IPS-20b (cell line): ENCODE measurements at regions not wholly inside any gene's neighbourhood (a gene's known extent, or its start where the extent isn't known, plus 50 kb on each side); places are given as distances from the start of the nearest gene placed in this dataset.

Source experiments
- H3K27ac ChIP-seq: one replicate; pipeline ENCODE4 v1.5.1; 2013; ENCODE audit warnings: low read length
- H3K27me3 ChIP-seq: 2 replicates; pipeline ENCODE4 v1.6.1; 2013; ENCODE audit warnings: mild to moderate bottlenecking, low read length, inconsistent platforms; ENCODE audit not compliant: insufficient read depth
- H3K36me3 ChIP-seq: 2 replicates; pipeline ENCODE4 v1.6.1; 2013; ENCODE audit warnings: low read depth, mild to moderate bottlenecking, inconsistent platforms, low read length, moderate library complexity; ENCODE audit not compliant: insufficient read depth
- H3K4me1 ChIP-seq: 2 replicates; pipeline ENCODE4 v1.6.1; 2013; ENCODE audit warnings: mild to moderate bottlenecking, control low read depth, inconsistent platforms, low read length, moderate library complexity; ENCODE audit not compliant: insufficient read depth
- H3K4me3 ChIP-seq: 2 replicates; pipeline ENCODE4 v1.5.1; 2013; ENCODE audit warnings: mild to moderate bottlenecking, low read length, inconsistent platforms
- H3K9ac ChIP-seq: 2 replicates; pipeline ENCODE4 v1.6.1; 2013; ENCODE audit warnings: low read depth, mild to moderate bottlenecking, inconsistent platforms, low read length, moderate library complexity
- H3K9me3 ChIP-seq: 2 replicates; pipeline ENCODE4 v1.6.1; 2013; ENCODE audit warnings: mild to moderate bottlenecking, low read depth, low read length, inconsistent platforms; ENCODE audit not compliant: insufficient read depth

DNA sequence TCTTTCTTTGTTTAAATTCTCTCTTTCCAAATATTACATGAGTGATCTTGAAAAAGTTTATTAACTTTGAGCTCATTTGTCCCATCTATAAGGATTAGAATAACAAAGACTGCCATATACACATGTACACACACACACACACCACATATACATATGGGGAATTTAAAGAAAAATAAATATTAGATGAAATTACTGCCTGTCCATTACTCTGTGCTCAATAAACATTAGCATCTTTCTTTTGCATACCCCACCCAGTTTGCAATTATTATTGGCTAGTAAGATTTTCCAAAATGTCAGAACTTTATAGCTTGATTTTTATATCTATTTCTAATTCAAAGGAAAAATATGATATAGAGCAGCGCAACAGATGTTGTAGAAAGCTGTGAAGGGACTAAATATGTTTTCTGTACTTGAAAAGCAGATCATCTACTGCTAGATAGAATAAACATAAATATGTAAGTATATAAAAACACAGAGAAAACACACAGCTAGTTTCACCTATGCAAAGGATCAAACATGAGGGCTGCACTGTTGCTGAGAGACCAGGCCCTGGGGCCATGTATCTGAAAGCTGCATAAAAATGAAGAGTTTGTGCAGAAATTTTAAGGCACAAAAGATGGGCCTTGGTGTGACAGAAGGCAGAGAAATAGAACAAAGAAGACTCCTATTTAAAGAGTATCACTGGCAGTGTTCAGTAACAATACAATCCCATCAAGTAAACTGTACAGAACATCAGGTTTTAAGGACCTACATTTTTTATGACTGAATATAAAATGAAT lies 114.2 kb upstream of the NECTIN3 start:
- Histone ChIP-seq H3K36me3 (no peaks in the 10 kb centered on the region), H3K9ac (no peak overlapping the region), H3K9me3 (no peaks in the 10 kb centered on the region), H3K4me1 (no peaks in the 10 kb centered on the region), H3K4me3 (no peak overlapping the region), H3K27ac (no peak overlapping the region), H3K27me3 (no peaks in the 10 kb centered on the region)

DNA sequence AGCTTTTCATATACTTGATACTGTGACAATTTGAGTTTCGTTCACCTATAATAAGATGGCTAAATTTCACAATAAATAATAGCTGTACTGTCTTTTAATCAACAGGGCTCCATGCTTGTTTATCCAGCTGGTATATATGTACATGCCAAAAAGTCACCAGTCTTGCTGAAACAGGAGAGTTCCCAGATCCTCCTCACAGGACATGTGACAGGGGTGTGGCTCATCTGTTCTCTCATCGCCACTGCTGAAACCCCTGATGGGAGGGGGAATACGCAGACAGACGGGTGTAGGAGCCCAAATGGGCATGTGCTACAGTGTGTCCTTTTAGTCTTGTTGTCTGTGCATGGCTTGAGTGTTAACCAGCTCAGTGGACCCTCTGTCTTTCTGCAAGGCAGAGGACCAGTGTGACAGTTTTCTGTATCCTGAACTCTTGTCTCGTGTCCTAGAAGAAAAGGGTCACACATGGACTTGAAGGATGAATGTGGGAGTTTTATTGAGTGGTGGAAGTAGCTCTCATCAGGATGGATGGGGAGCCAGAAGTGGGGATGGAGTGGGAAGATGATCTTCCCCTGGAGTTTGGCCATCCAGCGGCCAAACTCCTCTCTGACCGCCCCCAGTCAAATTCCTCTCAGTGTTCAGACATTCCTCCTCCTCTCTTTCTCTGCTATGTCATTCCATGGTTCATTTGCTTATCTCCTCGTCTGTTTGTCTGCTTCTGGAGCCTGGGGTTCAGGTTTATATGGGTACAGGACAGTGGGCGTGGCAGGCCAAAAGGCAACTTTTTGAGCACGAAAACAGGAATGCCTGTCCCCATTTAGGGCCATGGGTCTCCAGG lies 113.1 kb upstream of the NECTIN3 start:
- no peak overlapping the region for H3K9ac ChIP-seq

DNA sequence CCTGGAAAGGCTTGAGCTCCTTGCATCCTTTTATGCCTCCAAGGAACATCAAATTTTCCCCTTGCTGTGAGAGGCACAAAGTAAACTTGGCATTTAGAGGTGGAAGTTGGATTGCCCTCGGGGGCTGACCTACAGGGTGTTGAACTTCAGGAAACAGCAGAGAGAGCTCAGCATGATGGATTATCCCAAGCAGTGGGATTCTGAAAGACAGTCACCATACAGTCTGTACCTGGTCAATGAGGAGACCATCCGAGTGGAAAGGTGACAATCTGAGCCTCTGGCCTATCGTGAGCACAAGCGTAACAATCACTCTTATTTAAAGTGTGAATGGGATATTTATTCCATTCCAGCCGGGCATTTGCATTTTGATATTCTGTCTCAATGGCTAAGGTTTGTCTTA lies 105.6 kb upstream of the NECTIN3 start:
- Histone ChIP-seq H3K36me3 (no peaks in the 10 kb centered on the region), H3K27me3 (no peaks in the 10 kb centered on the region), H3K4me1 (no peaks in the 10 kb centered on the region), H3K9ac (no peak overlapping the region), H3K9me3 (peaks cover 38% of the 10 kb centered on the region), H3K4me3 (no peak overlapping the region), H3K27ac (no peak overlapping the region)

More for the DNA sequence above, 113.1 kb upstream of the NECTIN3 start:
- no peaks in the 10 kb centered on the region for H3K27me3 ChIP-seq
- no peaks in the 10 kb centered on the region for H3K9me3 ChIP-seq
- H3K36me3 ChIP-seq, result no peaks in the 10 kb centered on the region
- H3K4me1 ChIP-seq, result no peaks in the 10 kb centered on the region
- H3K4me3 ChIP-seq, result no peak overlapping the region
- no peak overlapping the region for H3K27ac ChIP-seq

DNA sequence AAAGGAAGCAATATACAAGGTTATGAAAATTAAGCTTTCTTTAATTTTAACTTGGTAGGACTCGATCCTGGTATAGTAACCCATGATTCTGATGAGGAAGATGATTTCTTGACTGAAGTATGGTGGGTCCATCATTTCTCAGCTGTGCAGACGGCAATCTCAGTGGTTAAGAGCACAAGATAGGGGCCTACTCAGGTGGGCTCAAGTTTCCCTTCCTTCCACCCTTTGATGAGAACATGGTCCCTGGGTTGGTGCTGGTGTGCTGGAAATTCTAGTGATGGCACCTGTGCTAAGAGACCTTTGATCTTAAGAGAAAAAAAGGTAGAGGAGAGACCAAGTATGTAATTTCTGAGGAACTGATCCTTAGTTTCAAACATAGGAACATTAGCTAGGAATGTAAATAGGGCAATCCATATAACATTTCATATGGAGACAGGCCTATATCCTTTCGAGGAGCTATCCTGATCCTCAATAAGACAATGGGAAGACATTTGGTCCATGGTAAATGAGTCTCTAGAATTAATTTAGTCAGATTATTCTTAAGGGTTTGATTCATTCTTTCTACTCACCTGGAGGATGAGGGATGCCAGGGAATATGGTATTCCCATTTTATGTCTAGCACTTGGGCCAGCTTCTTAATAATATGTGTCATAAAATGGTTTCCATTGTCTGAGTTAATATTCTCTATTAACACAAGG lies 104.5 kb upstream of the NECTIN3 start:
- Histone ChIP-seq H3K9ac (no peak overlapping the region), H3K4me3 (no peak overlapping the region), H3K36me3 (no peaks in the 10 kb centered on the region), H3K27me3 (no peaks in the 10 kb centered on the region), H3K4me1 (no peaks in the 10 kb centered on the region), H3K9me3 (peaks cover 38% of the 10 kb centered on the region), H3K27ac (no peak overlapping the region)

DNA sequence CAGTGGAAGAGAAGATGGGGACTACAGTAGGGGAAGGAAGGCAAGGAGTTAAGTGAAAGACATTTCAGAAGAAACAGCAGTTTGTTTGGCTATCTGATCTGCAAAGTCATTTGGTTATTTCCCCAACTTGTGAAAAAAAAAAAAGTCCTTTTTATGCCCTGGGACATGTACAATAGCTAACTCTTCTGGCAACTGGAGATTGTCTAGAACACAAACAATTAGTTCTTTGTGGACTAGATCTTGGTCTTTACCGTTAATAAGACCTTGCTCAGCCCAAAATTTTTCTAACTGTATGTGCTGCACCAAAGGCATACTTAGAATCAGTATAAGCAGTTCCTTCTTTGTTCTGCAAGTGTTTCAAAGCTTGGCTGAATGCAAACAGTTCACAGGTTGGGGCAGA lies 103.5 kb upstream of the NECTIN3 start:
- no peak overlapping the region for H3K27ac ChIP-seq
- no peak overlapping the region for H3K4me3 ChIP-seq
- H3K9ac ChIP-seq, result no peak overlapping the region
- no peaks in the 10 kb centered on the region for H3K36me3 ChIP-seq
- H3K4me1 ChIP-seq, result no peaks in the 10 kb centered on the region
- no peaks in the 10 kb centered on the region for H3K27me3 ChIP-seq
- H3K9me3 ChIP-seq, result peaks cover 38% of the 10 kb centered on the region

DNA sequence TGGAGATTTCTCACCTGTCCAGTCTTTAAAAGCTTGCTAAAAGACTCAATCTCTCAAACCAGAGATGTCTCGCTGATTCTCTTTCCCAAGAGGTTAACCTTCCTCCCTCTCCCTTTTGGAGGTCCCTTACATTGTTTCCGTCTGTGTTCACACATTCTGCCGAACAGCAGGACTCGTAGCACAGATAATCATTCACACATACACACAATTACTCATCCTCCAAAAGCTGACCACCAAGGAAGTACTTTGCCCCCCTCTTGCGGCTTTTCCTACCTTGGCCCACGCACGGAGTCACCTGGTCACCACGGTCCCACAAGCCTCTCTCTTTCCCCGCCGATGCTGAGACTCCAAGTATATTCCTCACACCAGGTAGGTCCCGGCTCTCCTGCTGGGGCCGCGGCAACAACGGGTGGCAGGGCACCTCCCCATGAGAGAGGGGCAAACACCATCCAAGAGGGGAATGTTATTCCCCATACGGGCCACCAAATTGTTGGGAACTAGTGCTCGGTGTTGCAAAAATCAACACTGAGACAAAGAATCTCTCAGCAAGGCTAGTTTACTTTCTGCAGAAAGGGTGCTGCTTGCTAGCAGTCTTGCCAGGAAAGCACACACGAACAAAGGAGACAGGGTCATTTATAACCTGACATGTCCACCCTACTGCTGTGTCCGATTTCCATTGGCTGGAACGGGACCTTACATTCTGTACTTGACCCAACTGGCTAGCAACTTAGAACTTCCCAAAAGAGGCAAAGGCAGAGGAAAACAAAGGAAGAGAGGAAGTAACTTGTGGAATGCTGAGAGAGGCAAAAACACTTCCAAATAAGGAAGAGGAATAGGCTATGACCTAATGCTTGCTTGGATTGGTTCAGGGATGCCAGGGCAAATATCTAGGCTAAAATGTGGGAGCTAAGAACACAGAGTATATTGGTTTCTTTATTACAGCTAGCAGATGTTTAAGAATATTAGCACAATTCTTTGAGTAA lies 102.1 kb upstream of the NECTIN3 start:
- peaks cover 28% of the 10 kb centered on the region; the same call in 1 of the 2 replicates for H3K9me3 ChIP-seq
- H3K27me3 ChIP-seq, result no peaks in the 10 kb centered on the region
- H3K36me3 ChIP-seq, result no peaks in the 10 kb centered on the region
- H3K27ac ChIP-seq, result no peak overlapping the region
- H3K4me3 ChIP-seq, result no peak overlapping the region
- no peaks in the 10 kb centered on the region for H3K4me1 ChIP-seq
- no peak overlapping the region for H3K9ac ChIP-seq

DNA sequence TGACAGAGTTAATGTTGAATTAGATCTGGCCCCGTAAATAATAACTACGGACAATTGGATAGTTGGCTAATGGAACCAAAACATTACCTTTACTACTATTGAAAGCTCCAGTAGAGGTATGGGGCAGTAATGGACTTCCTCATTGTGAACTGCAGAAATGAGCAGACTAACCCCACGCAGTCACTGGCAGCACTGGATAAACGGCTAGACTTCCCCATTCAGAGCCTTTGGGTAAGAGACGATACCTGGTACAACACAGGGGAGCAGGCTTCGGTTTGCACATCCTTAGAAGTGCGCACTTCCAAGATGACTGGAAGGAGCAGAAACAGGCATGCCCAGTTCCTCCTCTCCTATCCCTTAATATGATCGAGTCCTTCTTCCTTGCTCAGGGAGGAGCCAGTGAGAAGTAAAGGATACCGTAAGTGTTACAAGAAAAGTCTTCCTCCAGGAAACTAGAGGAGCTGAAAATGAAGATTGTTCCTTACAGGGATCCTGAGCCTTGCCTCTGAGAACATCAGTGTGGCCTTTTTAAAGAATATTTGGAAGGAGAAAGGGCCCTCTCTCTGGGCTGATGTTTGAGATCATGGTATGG lies 100.5 kb upstream of the NECTIN3 start:
- H3K4me3 ChIP-seq, result no peak overlapping the region
- H3K4me1 ChIP-seq, result no peaks in the 10 kb centered on the region
- peaks cover 13% of the 10 kb centered on the region; the same call in 1 of the 2 replicates for H3K9me3 ChIP-seq
- H3K27me3 ChIP-seq, result no peaks in the 10 kb centered on the region
- no peaks in the 10 kb centered on the region for H3K36me3 ChIP-seq
- no peak overlapping the region for H3K27ac ChIP-seq
- no peak overlapping the region for H3K9ac ChIP-seq

DNA sequence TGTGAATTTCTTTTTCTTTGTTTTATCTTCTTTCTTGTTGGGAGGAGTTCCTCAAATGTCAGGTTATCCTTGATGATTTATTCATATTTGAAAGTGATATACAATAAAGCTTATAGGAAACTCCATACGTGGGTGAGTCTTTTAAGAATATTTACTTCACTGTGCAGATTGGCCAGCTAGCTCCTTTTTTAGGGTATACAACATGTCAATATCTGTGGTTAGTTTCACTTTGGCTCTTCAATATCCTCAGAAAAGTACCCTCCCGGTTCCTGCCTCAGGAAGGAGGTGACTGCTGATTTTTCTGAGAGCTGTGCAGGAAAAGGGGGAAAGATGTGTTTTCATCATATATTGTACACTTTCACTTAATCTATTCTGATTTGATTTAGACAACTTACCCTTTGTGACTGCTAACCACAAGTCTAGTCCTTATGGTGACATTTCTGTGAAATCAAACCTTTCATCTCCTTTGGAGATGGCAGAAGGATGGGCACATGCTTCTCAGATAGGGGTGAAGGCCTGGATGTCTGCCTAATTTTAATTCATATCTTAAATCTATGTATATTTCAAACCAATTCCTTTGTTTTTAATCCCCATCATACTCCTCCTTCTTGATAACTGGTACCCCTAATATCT lies 98.2 kb upstream of the NECTIN3 start:
- H3K9me3 ChIP-seq, result peaks cover 13% of the 10 kb centered on the region; the same call in 1 of the 2 replicates
- no peak overlapping the region for H3K9ac ChIP-seq
- no peak overlapping the region for H3K27ac ChIP-seq
- H3K27me3 ChIP-seq, result no peaks in the 10 kb centered on the region
- H3K4me1 ChIP-seq, result no peaks in the 10 kb centered on the region
- no peaks in the 10 kb centered on the region for H3K36me3 ChIP-seq
- no peak overlapping the region for H3K4me3 ChIP-seq

DNA sequence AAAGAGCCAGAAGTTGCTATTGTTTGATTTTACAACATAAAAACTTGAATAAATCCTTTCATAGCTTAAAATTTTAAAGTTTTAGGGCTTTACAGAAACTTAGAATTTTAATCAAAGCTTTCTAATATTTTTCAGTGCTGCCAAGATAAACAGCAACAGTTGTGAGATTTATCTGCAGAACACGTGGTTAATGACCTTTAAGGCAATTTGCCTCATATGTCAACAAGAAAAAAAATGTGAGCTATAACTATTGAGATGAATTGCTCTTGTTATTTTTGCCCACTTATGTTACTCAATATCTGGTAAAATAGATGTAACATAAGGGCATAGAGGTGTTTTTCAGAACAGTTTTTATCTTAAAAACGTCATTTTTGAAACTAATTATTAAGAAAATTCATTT lies 96.7 kb upstream of the NECTIN3 start:
- H3K4me3 ChIP-seq, result no peak overlapping the region
- no peaks in the 10 kb centered on the region for H3K4me1 ChIP-seq
- H3K9ac ChIP-seq, result no peak overlapping the region
- H3K27ac ChIP-seq, result no peak overlapping the region
- H3K9me3 ChIP-seq, result peaks cover 4% of the 10 kb centered on the region; the same call in 1 of the 2 replicates
- H3K27me3 ChIP-seq, result no peaks in the 10 kb centered on the region
- H3K36me3 ChIP-seq, result no peaks in the 10 kb centered on the region

DNA sequence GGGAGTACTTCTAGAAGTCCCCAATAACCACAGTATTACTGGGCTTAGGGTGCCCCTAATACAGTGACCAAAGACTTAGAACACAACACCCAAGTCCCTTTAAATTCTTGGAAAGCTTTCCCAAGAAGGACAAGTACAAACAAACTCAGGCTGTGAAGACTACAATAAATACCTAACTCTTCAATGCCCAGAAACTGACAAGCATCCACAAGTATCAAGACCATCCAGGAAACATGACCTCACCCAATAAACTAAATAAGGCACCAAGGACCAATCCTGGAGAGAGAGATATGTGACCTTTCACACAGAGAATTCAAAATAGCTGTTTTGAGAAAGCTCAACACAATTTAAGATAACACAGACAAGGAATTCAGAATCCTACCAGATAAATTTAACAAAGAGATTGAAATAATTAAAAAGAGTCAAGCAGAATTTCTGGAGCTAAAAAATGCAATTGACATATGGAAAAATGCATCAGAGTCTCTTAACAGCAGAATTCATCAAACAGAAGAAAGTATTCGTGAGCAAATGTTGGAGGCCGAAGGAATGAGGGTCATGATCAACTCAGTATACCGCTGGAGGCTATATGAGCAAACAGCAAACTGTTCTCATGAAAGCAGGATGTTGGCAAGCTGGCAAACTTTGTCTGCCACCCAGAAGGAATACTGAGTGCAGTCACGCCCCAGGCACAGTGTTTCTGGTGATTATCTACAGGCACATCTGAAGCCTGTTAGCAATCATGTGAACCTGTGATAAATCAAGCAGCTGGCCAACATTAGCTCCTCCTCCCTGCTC lies 87.0 kb upstream of the NECTIN3 start:
- no peaks in the 10 kb centered on the region for H3K4me1 ChIP-seq
- no peak overlapping the region for H3K9ac ChIP-seq
- H3K27me3 ChIP-seq, result no peaks in the 10 kb centered on the region
- no peak overlapping the region for H3K4me3 ChIP-seq
- no peak overlapping the region for H3K27ac ChIP-seq
- no peaks in the 10 kb centered on the region for H3K36me3 ChIP-seq
- no peaks in the 10 kb centered on the region for H3K9me3 ChIP-seq
